ENCODE measurements at regions not wholly inside any gene's neighbourhood (a gene's known extent, or its start where the extent isn't known, plus 50 kb on each side); places are given as distances from the start of the nearest gene placed in this dataset.

- DNase-seq: no peak
Measured at GRCh38 chr5:8050616-8051175, 181.7 kb downstream of the MTRR start.

DNA sequence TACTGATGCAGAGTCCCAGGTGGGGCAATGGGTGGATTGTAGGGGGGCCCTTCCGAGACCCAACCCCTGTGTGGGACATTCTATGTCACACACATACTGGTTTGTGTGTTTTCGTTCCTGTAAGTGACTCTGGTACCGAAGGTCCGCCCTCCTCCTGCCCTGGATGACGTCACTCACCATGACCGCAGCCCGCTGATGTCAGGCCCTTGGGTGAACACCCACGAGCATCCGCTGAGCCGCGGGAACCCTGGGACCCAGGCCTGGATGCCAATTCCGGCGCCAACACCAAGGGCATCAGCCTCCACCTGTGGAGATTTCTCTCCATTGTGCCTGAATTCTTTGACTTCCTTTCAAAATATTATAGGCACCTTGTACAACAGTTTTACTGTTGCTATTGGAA lies 184.3 kb downstream of the MTRR start:
- DNase-seq: no peak

DNA sequence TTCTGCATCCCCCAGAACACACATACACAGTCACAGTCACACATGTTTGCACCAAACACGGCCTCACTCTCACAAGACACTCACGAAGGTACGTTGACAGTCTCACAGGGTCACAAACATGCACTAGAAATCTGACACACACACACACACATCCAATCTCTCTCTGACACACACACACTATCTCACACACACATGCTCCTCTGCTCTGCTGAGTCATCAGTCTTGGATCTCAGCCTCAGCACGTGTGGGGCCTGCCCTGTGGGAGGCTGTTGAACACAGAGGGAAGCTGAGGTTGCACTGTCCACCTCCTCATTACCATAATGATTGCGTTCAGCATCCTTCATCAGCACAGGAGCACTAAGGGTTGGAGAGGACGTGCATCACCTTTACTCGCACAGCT lies 188.8 kb downstream of the MTRR start:
- DNase-seq: no peak

DNA sequence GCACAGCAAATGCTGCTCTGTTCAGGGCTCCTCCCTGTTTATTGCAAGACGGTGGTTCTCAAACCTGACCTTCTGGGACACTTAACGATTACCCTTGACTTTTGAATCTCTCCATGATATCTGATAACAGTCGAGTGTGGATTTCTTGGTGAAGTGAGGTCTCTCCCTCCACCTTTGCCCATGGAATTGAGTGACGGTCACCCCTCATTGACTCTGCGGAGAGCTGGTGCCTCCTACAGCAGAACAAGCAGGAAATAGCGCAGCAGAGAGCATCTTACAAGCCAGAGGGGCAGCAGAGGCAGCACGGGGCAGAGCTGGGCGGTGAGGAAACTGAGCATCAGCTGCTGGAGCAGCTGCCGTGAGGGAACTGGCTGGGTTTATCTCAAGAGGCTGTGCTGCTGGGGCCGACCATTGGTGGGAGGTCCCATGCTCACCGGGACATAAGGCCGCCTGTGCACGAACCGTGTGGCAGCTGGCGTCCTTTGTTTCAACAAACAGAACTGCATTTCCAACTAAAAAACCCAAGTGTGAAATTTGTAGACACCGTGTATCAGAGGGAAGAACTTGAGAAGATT lies 189.8 kb downstream of the MTRR start:
- no peak for DNase-seq

- DNase-seq: no peak
Measured at GRCh38 chr5:8059337-8059736, 190.4 kb downstream of the MTRR start.

- no peak for DNase-seq
Measured at GRCh38 chr5:8060235-8060952, 191.4 kb downstream of the MTRR start.

- no peak for DNase-seq
Measured at GRCh38 chr5:8060953-8061429, 192.0 kb downstream of the MTRR start.

DNA sequence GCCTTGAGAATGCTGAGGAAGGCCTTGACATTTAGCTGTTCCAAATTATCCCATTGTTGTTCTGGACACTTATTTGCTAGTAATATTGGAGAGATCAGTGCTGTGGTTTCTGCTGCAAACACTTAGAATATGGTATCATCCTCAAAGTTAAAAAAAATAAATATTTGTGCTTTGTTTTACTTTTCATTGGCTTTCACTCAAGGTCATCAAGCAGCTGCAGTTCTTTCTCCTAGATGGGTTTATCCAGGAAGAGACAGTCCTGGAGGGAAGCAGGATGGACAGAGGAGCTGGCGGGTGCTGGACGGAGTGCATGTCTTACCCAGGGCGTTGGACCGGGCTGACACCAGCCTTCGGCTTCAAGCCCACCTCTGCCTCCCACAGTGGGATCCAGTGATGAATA lies 193.6 kb downstream of the MTRR start:
- DNase-seq: no peak

- no peak for DNase-seq
Measured at GRCh38 chr5:8068078-8068477, 199.1 kb downstream of the MTRR start.

- no peak for DNase-seq
Measured at GRCh38 chr5:8070138-8070537, 201.2 kb downstream of the MTRR start.

DNA sequence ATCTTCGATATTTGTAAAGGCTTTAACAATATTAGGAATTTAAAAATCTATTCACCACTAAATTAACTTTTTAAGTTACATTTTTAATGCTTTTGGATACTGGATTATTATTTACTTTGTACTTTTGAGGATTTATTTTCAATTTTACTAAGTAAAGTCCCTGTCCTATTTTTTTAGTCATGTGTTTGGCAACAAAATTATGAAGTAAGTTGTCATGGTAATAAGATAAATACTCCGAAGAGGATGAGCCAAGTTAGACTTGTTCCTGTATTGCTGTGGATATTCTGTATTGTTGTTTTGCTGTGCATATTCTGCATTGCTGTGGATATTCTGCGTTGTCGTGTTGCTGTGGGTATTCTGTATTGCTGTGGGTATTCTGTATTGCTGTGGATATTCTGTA lies 210.1 kb downstream of the MTRR start:
- DNase-seq: no peak

- no peak for DNase-seq
Measured at GRCh38 chr5:8081179-8081578, 212.2 kb downstream of the MTRR start.

GRCh38 chr5:8093669-8094068 lies 224.7 kb downstream of the MTRR start:
- DNase-seq: no peak

DNA sequence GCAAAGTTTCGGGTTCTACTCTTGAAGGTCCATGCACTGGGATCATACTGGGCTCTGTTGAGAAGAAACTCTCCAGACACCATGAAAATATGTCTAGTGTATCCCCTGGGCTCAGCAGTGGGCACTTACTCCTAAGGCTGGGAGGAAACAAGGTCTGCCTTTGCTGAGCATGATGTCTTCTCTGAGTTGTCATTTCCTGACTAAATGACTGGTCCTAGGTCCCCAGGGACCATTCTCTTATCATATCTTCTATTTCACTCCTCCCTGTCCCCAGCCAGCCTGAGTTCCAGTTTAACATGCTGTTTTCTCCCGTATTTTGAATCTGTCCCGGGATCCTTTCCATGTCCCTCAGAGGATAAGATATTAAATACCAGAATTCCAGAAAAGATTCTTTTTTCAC lies 225.4 kb downstream of the MTRR start:
- DNase-seq: no peak

GRCh38 chr5:8097146-8097545 lies 228.2 kb downstream of the MTRR start:
- no peak for DNase-seq

DNA sequence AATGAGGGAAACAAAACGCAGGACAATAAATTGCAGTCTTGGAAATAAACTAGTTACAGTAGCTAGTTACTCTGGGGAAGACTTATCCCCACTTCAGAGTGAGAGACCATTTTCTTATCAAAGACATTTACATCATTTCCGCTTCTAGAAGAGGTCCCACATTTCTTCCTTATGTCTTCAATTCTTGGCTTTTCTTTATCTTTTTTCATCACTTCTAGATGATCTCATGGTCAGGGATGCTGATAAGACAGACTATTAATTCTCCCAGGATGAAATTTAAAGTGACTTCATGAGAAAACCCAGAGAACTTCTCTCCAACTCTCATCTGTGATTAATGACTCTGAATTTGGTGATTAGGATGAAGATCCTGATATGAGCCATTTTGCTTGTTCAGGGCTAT lies 229.1 kb downstream of the MTRR start:
- DNase-seq: no peak

DNA sequence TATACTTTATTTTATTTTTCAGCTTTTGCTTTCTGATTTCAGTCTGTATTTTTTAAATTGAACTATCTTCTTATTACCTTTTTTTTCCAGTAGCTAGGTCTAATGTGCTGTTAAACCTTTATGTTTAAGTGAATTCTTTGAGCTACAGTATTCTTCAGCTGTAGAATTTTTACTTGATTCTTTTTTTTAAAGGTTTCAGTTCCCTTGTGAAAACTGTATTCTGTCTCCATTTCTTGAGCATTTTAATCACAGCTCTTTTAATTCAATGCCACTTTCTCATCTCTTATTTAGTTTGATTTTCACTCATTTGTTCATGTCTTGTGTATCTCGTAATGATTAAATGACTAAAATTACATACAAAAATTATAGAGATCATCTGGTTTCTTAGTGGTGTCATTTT lies 233.8 kb downstream of the MTRR start:
- no peak for DNase-seq

DNA sequence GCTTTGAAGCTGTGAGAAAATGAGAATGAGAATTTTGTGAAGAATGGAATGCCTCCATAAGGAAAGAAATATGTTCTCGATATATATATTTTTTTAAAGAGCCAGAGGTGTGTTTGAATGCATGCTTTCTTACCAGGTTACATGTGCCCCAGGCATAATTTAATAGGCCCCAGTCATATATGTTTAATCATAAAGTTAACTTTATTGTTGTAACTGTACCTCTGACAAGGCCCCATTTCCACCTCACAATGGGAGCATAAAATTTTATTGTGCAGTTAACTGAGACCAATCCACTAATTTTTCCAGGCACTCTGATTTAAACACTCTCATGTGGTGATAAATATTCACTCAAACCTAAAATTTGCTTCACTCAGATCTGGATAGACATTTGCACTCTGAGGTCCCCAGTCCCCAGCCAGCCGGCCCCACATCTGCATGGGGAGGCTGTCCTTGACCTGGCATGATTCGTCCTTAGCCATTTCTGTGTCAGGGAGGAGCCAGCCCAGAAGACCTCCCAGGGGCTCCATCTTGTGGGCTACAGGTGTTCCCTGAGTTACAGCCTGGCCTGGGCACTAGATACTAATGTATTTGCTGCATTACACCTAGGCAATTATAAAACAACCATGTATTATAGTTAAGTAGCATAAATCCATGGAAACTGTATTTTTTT lies 245.8 kb downstream of the MTRR start:
- no peak for DNase-seq

DNA sequence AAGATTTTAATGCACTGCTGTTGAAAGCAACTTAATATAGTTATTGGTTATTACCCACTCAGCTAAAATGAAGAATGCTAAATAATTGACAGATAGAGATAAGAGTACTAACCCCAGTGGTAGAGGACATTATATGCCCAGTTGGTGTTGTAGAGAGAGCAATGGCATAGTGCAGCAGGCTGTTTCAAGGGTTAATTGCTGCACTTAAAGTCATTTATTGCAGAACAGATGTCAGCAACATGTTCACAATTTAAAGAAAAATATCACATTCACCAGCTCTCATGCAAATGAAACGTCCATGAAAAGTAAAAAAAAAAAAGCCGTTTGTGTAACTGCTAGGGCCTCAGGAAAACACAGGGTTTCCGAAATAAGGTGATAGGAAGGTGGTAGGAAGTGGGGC lies 254.6 kb downstream of the MTRR start:
- no peak for DNase-seq

DNA sequence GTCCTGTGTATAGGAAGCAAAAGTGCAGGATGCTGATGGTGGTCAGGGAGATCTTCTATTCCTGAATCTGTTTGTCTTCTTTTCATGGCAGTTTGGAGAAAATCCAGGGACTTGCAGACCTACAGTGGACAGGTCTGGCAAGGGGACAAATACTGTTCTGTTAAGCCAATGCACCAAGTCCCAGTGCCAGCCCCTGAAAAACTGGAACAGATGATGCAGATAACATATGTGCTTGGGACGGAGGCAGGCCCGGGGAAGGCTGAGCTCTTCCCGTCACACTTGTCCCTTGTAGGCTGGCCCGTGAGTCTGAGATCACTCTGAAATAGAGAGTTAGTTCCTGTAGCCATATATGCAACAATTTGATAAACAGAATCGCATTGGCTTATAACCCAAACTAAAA lies 265.7 kb downstream of the MTRR start:
- no peak for DNase-seq

GRCh38 chr5:8135742-8136141 lies 266.8 kb downstream of the MTRR start:
- DNase-seq: no peak

DNA sequence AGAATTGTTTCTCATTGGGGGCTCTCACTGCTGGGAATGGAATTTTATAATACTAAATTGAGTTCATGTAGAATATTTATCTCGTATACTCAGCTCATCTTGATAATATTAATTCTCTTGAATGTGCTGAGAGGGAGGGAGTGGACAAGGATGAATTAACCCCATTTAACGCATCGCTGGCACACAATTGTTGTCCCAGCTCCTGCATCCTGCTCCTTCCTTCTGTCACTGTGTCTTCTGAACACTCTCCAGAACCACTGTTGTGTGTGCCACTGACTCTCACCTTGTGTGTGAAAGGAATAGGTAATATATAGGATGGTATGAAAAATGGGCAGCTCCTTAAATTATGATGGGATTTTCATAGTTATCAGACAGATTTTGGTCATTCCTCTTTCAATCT lies 267.3 kb downstream of the MTRR start:
- no peak for DNase-seq

- no peak for DNase-seq
Measured at GRCh38 chr5:8137941-8138550, 269.1 kb downstream of the MTRR start.

GRCh38 chr5:8138884-8139283 lies 269.9 kb downstream of the MTRR start:
- no peak for DNase-seq

All from activated CD8-positive, alpha-beta memory T cell treated with anti-CD3 and anti-CD28 coated beads, Interleukin-2, amount 50 U/mL, for 48 hours (primary cell).